Endothelial cell of umbilical vein (primary cell): ENCODE measurements at regions not wholly inside any gene's neighbourhood (a gene's known extent, or its start where the extent isn't known, plus 50 kb on each side); places are given as distances from the start of the nearest gene placed in this dataset.

ENCODE experiments used
- BruUV-seq: library from RNA; stranded (reverse); fragments of 400-500 nt; replicated peaks from 2 replicates; lab custom pipeline; 2021; lab: Mats Ljungman, UMichigan
- CTCF ChIA-PET: fragments of 300-600, 350-600 bp; sonication (Branson Sonifier 250); formaldehyde crosslinking; loops from one replicate; lab custom pipeline; 2021; ENCODE audit warnings: antibody characterized with exemption, inconsistent platforms; lab: Charles Lee
- POLR2A ChIA-PET: fragments of 300-600, 350-600 bp; sonication (Branson Sonifier 250); formaldehyde crosslinking; loops from one replicate; lab custom pipeline; 2021; ENCODE audit warnings: antibody characterized with exemption, inconsistent platforms; lab: Charles Lee
- DNase-seq: peaks from one replicate; pipeline ENCODE4 v3.0.0-alpha.2; 2011; ENCODE audit warnings: low read depth, low spot score
- FAIRE-seq: peaks from 2 replicates; lab custom pipeline; 2011; peaks lifted over from hg19 to GRCh38; lab: Jason Lieb, UNC
- H2AFZ ChIP-seq: 2 replicates; pipeline ENCODE4 v1.6.0; 2012; ENCODE audit warnings: low read depth, low read length, control low read depth, inconsistent platforms
- H3K27ac ChIP-seq: 2 replicates; pipeline ENCODE4 v1.5.1; 2011; ENCODE audit warnings: low read depth, mild to moderate bottlenecking, control low read depth, low read length, moderate library complexity; ENCODE audit not compliant: insufficient read depth
- H3K27me3 ChIP-seq, 2 experiments: 2 replicates each; pipeline versions ENCODE4 v1.6.0 to v1.6.1; 2011; ENCODE audit warnings: low read length in 2 of 2, mixed read lengths in 1 of 2; ENCODE audit not compliant: control insufficient read depth in 2 of 2, insufficient read depth in 2 of 2
- H3K36me3 ChIP-seq, 2 experiments: 2 replicates in 1 of 2; 3 replicates in 1 of 2; pipeline ENCODE4 v1.5.1; 2011; ENCODE audit warnings: low read length in 2 of 2, mild to moderate bottlenecking in 1 of 2, moderate library complexity in 1 of 2; ENCODE audit not compliant: control insufficient read depth in 2 of 2, insufficient read depth in 2 of 2; ENCODE audit errors: extremely low read depth in 1 of 2
- H3K4me1 ChIP-seq: 3 replicates; pipeline ENCODE4 v1.5.1; 2011; ENCODE audit warnings: mild to moderate bottlenecking, low read length; ENCODE audit not compliant: control insufficient read depth, insufficient read depth; ENCODE audit errors: extremely low read depth
- H3K4me2 ChIP-seq: 2 replicates; pipeline ENCODE4 v1.6.1; 2011; ENCODE audit warnings: low read length, control low read depth, mixed read lengths; ENCODE audit not compliant: insufficient read depth
- H3K4me3 ChIP-seq, 3 experiments: fragments of 200-600 bp in 1 of 3; sonication (generic), shearing (Covaris generic) in 1 of 3; replicated peaks in 1 of 3; 2 replicates each; pipeline ENCODE4 v1.5.1; 2011 to 2016; ENCODE audit warnings: control low read depth in 3 of 3, low read length in 3 of 3, mild to moderate bottlenecking in 2 of 3, inconsistent platforms in 1 of 3, low read depth in 1 of 3, moderate library complexity in 1 of 3; ENCODE audit not compliant: insufficient read depth in 1 of 3
- H3K79me2 ChIP-seq: 2 replicates; pipeline ENCODE4 v1.6.0; 2012; ENCODE audit warnings: low read length, inconsistent platforms; ENCODE audit not compliant: control insufficient read depth, insufficient read depth
- H3K9ac ChIP-seq: replicated peaks from 2 replicates; pipeline ENCODE3; 2011; ENCODE audit warnings: low read length, control low read depth; ENCODE audit not compliant: insufficient read depth; ENCODE audit errors: extremely low read depth
- H3K9me1 ChIP-seq: replicated peaks from 3 replicates; pipeline ENCODE4 v1.6.0; 2011; ENCODE audit warnings: mild to moderate bottlenecking, low read length; ENCODE audit not compliant: control insufficient read depth, insufficient read depth; ENCODE audit errors: extremely low read depth
- H3K9me3 ChIP-seq: replicated peaks from 2 replicates; pipeline ENCODE4 v1.5.1; 2012; ENCODE audit warnings: low read length, inconsistent platforms; ENCODE audit not compliant: control insufficient read depth, insufficient read depth
- H4K20me1 ChIP-seq: replicated peaks from 2 replicates; pipeline ENCODE3; 2011; ENCODE audit warnings: mild to moderate bottlenecking, low read length; ENCODE audit not compliant: control insufficient read depth, insufficient read depth; ENCODE audit errors: extremely low read depth
- CTCF ChIP-seq, 2 donors: IDR thresholded peaks; 1 replicate in 1 of 2; 2 replicates in 1 of 2; pipeline ENCODE4 v1.5.1; 2011; ENCODE audit warnings: low read length in 2 of 2, mild to moderate bottlenecking in 2 of 2, moderate library complexity in 2 of 2, control low read depth in 1 of 2, inconsistent platforms in 1 of 2, low read depth in 1 of 2; ENCODE audit not compliant: insufficient read depth in 1 of 2; ENCODE audit errors: extremely low read depth in 1 of 2
- EZH2 ChIP-seq: IDR thresholded peaks from 2 replicates; pipeline ENCODE4 v1.6.1; 2012; ENCODE audit warnings: borderline replicate concordance, low read depth, mild to moderate bottlenecking, moderate library complexity, low read length, inconsistent platforms; ENCODE audit not compliant: severe bottlenecking
- FOS ChIP-seq: IDR thresholded peaks from 2 replicates; pipeline ENCODE4 v1.6.1; 2011; ENCODE audit warnings: mild to moderate bottlenecking, low read length, moderate library complexity, borderline replicate concordance; ENCODE audit not compliant: insufficient read depth
- GATA2 ChIP-seq: IDR thresholded peaks from 2 replicates; pipeline ENCODE4 v1.7.0; 2011; ENCODE audit warnings: low read depth, mild to moderate bottlenecking, moderate library complexity, mixed read lengths, low read length; ENCODE audit not compliant: insufficient read length, insufficient read depth
- JUN ChIP-seq: IDR thresholded peaks from 2 replicates; pipeline ENCODE4 v1.6.1; 2011; ENCODE audit warnings: borderline replicate concordance, low read depth; ENCODE audit not compliant: insufficient read length, insufficient read depth
- MAX ChIP-seq: IDR thresholded peaks from 2 replicates; pipeline ENCODE4 v1.6.1; 2011; ENCODE audit not compliant: insufficient read depth, insufficient read length
- MYC ChIP-seq: IDR thresholded peaks from one replicate; pipeline ENCODE4 v1.6.1; 2011; ENCODE audit warnings: mild to moderate bottlenecking, low read depth, low read length
- POLR2A ChIP-seq: IDR thresholded peaks from 2 replicates; pipeline ENCODE4 v1.6.1; 2012; ENCODE audit warnings: low read depth, mild to moderate bottlenecking, control low read depth, low read length
- POLR2AphosphoS5 ChIP-seq: IDR thresholded peaks from 2 replicates; pipeline ENCODE4 v1.6.1; 2012; ENCODE audit warnings: low read depth, mild to moderate bottlenecking, control low read depth, low read length, moderate library complexity; ENCODE audit not compliant: insufficient read depth
- dilution Hi-C: fragments of 300-500 bp; cut with MboI; formaldehyde crosslinking; loops from one replicate; pipeline ENCODE4 v1.15.0; 2019; ENCODE audit warnings: low sequenced_read_pairs; ENCODE audit not compliant: extremely low pct_ligation_motif_present
- intact Hi-C: fragments of 100-400 bp; cut with micrococcal nuclease; formaldehyde crosslinking; loops from one replicate; pipeline ENCODE4 v1.10.0; 2022

GRCh38 chr1:82284213-82284612 is 483.5 kb downstream of the ADGRL2 start:
- ChIA-PET CTCF (no interaction called here), POLR2A (no interaction called here)
- Histone ChIP-seq H3K27me3 (no peaks in the 10 kb centered on the region), H3K4me1 (no peaks in the 10 kb centered on the region), H3K36me3 (no peaks in the 10 kb centered on the region), H3K4me3 (no peak overlapping the region), H3K9me3 (no peaks in the 10 kb centered on the region), H3K4me2 (no peak overlapping the region), H3K79me2 (no peaks in the 10 kb centered on the region), H4K20me1 (no peaks in the 10 kb centered on the region), H3K9ac (no peak overlapping the region), H3K9me1 (no peaks in the 10 kb centered on the region), H3K27ac (no peak overlapping the region), H2AFZ (no peak overlapping the region)
- intact Hi-C loops: no loop called here
- dilution Hi-C loops: no loop called here
- no peak for TF ChIP-seq JUN
- TF ChIP-seq MAX: no peak
- TF ChIP-seq FOS: no peak
- TF ChIP-seq POLR2AphosphoS5: no peak
- FAIRE-seq: no peak
- no peak for DNase-seq
- no TSS peak for BruUV-seq

- ChIA-PET CTCF (interaction anchor here (1.0 kb wide), 1 partner anchor 40 kb away, joined by 3 read pairs; no protein-coding TSS in a partner anchor), POLR2A (no interaction called here)
- DNase-seq (no peak), FAIRE-seq (no peak)
- Histone ChIP-seq H3K4me2 (no peak overlapping the region), H3K9me1 (no peaks in the 10 kb centered on the region), H3K9me3 (no peaks in the 10 kb centered on the region), H3K79me2 (no peaks in the 10 kb centered on the region), H3K9ac (no peak overlapping the region), H3K36me3 (no peaks in the 10 kb centered on the region), H3K27me3 (no peaks in the 10 kb centered on the region), H2AFZ (no peak overlapping the region), H4K20me1 (no peaks in the 10 kb centered on the region), H3K27ac (no peak overlapping the region), H3K4me1 (no peaks in the 10 kb centered on the region), H3K4me3 (no peak overlapping the region)
- no TSS peak for BruUV-seq
- dilution Hi-C loops (no loop called here), intact Hi-C loops (no loop called here)
- TF ChIP-seq POLR2AphosphoS5 (no peak), EZH2 (no peak), MYC (no peak), GATA2 (no peak), JUN (no peak), FOS (no peak), POLR2A (no peak), MAX (no peak), CTCF (IDR thresholded peaks at IDR 0.05; ENCODE audit: extremely low read depth in 1 of 2, insufficient read depth in 1 of 2, low read depth in 1 of 2, low read length in 2 of 2) (no peak)
Observed at GRCh38 chr1:82279241-82279640, 478.5 kb downstream of the ADGRL2 start.
